IMR-90 (cell line): ENCODE measurements at regions not wholly inside any gene's neighbourhood (a gene's known extent, or its start where the extent isn't known, plus 50 kb on each side); places are given as distances from the start of the nearest gene placed in this dataset.

Source experiments
- ATAC-seq: fragments of 200-7000 bp; cut with Tn5 transposase; 2 replicates; pipeline ENCODE4 v1.9.1; 2020; ENCODE audit warnings: low read depth, mild to moderate bottlenecking, moderate library complexity
- BruUV-seq: library from RNA; stranded (reverse); fragments of 400-500 nt; replicated peaks from 2 replicates; lab custom pipeline; 2021; lab: Mats Ljungman, UMichigan
- CTCF ChIA-PET: fragments of 300-600 bp; formaldehyde crosslinking; extraction: SDS; loops from one replicate; lab custom pipeline; 2021; ENCODE audit warnings: antibody characterized with exemption; lab: Yijun Ruan, JAX
- POLR2A ChIA-PET: fragments of 300-600 bp; sonication (Branson Sonifier 250); formaldehyde crosslinking; loops from one replicate; lab custom pipeline; 2022; ENCODE audit warnings: antibody characterized with exemption; ENCODE audit not compliant: unreplicated experiment; lab: Charles Lee
- DNase-seq: peaks from one replicate; pipeline ENCODE4 v3.0.0; 2013
- H2AFZ ChIP-seq: replicated peaks from 2 replicates; pipeline ENCODE3; 2013; ENCODE audit warnings: low read length, mild to moderate bottlenecking; ENCODE audit not compliant: poor library complexity
- H2AK5ac ChIP-seq: 2 replicates; pipeline ENCODE4 v1.6.1; 2013; ENCODE audit warnings: low read depth, low read length, inconsistent platforms
- H2AK9ac ChIP-seq: replicated peaks from 2 replicates; pipeline ENCODE3; 2013; ENCODE audit warnings: mild to moderate bottlenecking, low read depth, low read length, moderate library complexity; ENCODE audit not compliant: poor library complexity
- H2BK120ac ChIP-seq: 2 replicates; pipeline ENCODE4 v1.6.1; 2013; ENCODE audit warnings: low read depth, low read length, inconsistent platforms
- H2BK15ac ChIP-seq: 3 replicates; pipeline ENCODE4 v1.6.1; 2013; ENCODE audit warnings: low read depth, low read length, inconsistent platforms
- H2BK20ac ChIP-seq: 2 replicates; pipeline ENCODE4 v1.6.1; 2013; ENCODE audit warnings: low read depth, mild to moderate bottlenecking, inconsistent platforms, low read length, moderate library complexity
- H2BK5ac ChIP-seq: 2 replicates; pipeline ENCODE4 v1.6.1; 2013; ENCODE audit warnings: mild to moderate bottlenecking, low read depth, low read length, inconsistent platforms; ENCODE audit not compliant: poor library complexity, severe bottlenecking
- H3K14ac ChIP-seq: replicated peaks from 2 replicates; pipeline ENCODE4 v1.6.1; 2013; ENCODE audit warnings: low read depth, low read length, inconsistent platforms
- H3K18ac ChIP-seq: 2 replicates; pipeline ENCODE4 v1.6.1; 2013; ENCODE audit warnings: low read depth, low read length, control low read depth
- H3K23ac ChIP-seq: 2 replicates; pipeline ENCODE4 v1.6.1; 2013; ENCODE audit warnings: low read depth, low read length, inconsistent platforms
- H3K27ac ChIP-seq: 2 replicates; pipeline ENCODE4 v1.5.1; 2013; ENCODE audit warnings: mild to moderate bottlenecking, control low read depth, low read length; ENCODE audit not compliant: insufficient read depth
- H3K27me3 ChIP-seq: 2 replicates; pipeline ENCODE4 v1.6.1; 2013; ENCODE audit warnings: low read length; ENCODE audit not compliant: control insufficient read depth, insufficient read depth
- H3K36me3 ChIP-seq: 2 replicates; pipeline ENCODE4 v1.6.1; 2013; ENCODE audit warnings: low read length, mixed read lengths; ENCODE audit not compliant: control insufficient read depth, insufficient read depth
- H3K4ac ChIP-seq: 2 replicates; pipeline ENCODE4 v1.6.1; 2013; ENCODE audit warnings: low read depth, low read length, inconsistent platforms
- H3K4me1 ChIP-seq: 2 replicates; pipeline ENCODE4 v1.6.1; 2013; ENCODE audit warnings: low read length, mixed read lengths; ENCODE audit not compliant: control insufficient read depth, insufficient read depth
- H3K4me2 ChIP-seq: 2 replicates; pipeline ENCODE4 v1.6.1; 2013; ENCODE audit warnings: low read depth, mild to moderate bottlenecking, control low read depth, low read length, moderate library complexity
- H3K4me3 ChIP-seq: 2 replicates; pipeline ENCODE4 v1.5.1; 2013; ENCODE audit warnings: low read depth, mild to moderate bottlenecking, control low read depth, low read length, moderate library complexity; ENCODE audit not compliant: insufficient read depth
- H3K56ac ChIP-seq: 2 replicates; pipeline ENCODE4 v1.6.1; 2013; ENCODE audit warnings: low read length, inconsistent platforms; ENCODE audit not compliant: insufficient read depth; ENCODE audit errors: extremely low read depth
- H3K79me1 ChIP-seq, 2 experiments: 2 replicates each; pipeline ENCODE4 v1.6.1; 2013; ENCODE audit warnings: low read length in 2 of 2, inconsistent platforms in 1 of 2, low read depth in 1 of 2
- H3K9ac ChIP-seq: 2 replicates; pipeline ENCODE4 v1.6.1; 2013; ENCODE audit warnings: low read depth, low read length, control low read depth
- H3K9me1 ChIP-seq: 2 replicates; pipeline ENCODE4 v1.6.1; 2013; ENCODE audit warnings: low read length, inconsistent platforms; ENCODE audit not compliant: insufficient read depth
- H3K9me3 ChIP-seq: 2 replicates; pipeline ENCODE4 v1.6.1; 2013; ENCODE audit warnings: low read length; ENCODE audit not compliant: control insufficient read depth, insufficient read depth
- H4K20me1 ChIP-seq: 2 replicates; pipeline ENCODE4 v1.6.1; 2013; ENCODE audit warnings: low read length, inconsistent platforms; ENCODE audit not compliant: insufficient read depth
- H4K5ac ChIP-seq: 2 replicates; pipeline ENCODE4 v1.6.1; 2013; ENCODE audit warnings: mild to moderate bottlenecking, low read depth, low read length, control low read depth
- H4K8ac ChIP-seq, 2 experiments: 2 replicates each; pipeline ENCODE4 v1.6.1; 2013; ENCODE audit warnings: low read depth in 2 of 2, low read length in 2 of 2, control low read depth in 1 of 2, inconsistent platforms in 1 of 2
- H4K91ac ChIP-seq: 2 replicates; pipeline ENCODE4 v1.6.1; 2013; ENCODE audit warnings: low read depth, low read length, inconsistent platforms; ENCODE audit not compliant: insufficient read depth
- BHLHE40 ChIP-seq: fragments of 150-350 bp; IDR thresholded peaks from 2 replicates; pipeline ENCODE4 v1.6.1; 2016; ENCODE audit warnings: mild to moderate bottlenecking, low read depth, low read length
- CHD1 ChIP-seq: IDR thresholded peaks from 2 replicates; pipeline ENCODE4 v1.6.1; 2012; ENCODE audit warnings: low read depth, low read length, improper control_type of control experiment
- FOS ChIP-seq: fragments of 150-350 bp; IDR thresholded peaks from 2 replicates; pipeline ENCODE4 v1.6.1; 2016; ENCODE audit warnings: low read depth, low read length
- MAFK ChIP-seq: IDR thresholded peaks from 2 replicates; pipeline ENCODE4 v1.6.1; 2012; ENCODE audit warnings: low read depth, low read length, improper control_type of control experiment
- MAZ ChIP-seq: IDR thresholded peaks from 2 replicates; pipeline ENCODE4 v1.6.1; 2012; ENCODE audit warnings: low read depth, mild to moderate bottlenecking, low read length, improper control_type of control experiment, moderate library complexity, borderline replicate concordance
- POLR2A ChIP-seq: IDR thresholded peaks from 2 replicates; pipeline ENCODE4 v1.6.1; 2012; ENCODE audit warnings: mild to moderate bottlenecking, low read depth, low read length
- RAD21 ChIP-seq: IDR thresholded peaks from 2 replicates; pipeline ENCODE4 v1.6.1; 2012; ENCODE audit warnings: low read length, improper control_type of control experiment
- RFX5 ChIP-seq: IDR thresholded peaks from 2 replicates; pipeline ENCODE4 v1.8.0; 2012; ENCODE audit warnings: low read depth, mild to moderate bottlenecking, low read length, moderate library complexity
- SMC3 ChIP-seq: fragments of 150-350 bp; IDR thresholded peaks from 2 replicates; pipeline ENCODE4 v1.6.1; 2016; ENCODE audit warnings: low read depth, mild to moderate bottlenecking, antibody characterized with exemption, low read length, moderate library complexity
- WGBS, 2 experiments: methylation state at CpG; one replicate each; pipeline versions ENCODE4 v1.1.5 to v1.1.7; 2013; ENCODE audit warnings: missing lambda C conversion rate in 2 of 2; ENCODE audit not compliant: insufficient read length in 1 of 2; ENCODE audit errors: extremely low coverage in 2 of 2; 5-methylcytosine and 5-hydroxymethylcytosine counted together
- dilution Hi-C: fragments of 300-500 bp; cut with HindIII; formaldehyde crosslinking; loops from one replicate; pipeline ENCODE4 v1.14.3; 2018; ENCODE audit warnings: low sequenced_read_pairs; ENCODE audit not compliant: unreplicated experiment
- in situ Hi-C: fragments of 300-500 bp; cut with MboI; formaldehyde crosslinking; loops from 3 replicates; pipeline ENCODE4 v1.14.3; 2019; ENCODE audit warnings: low sequenced_read_pairs, inconsistent platforms, mixed read lengths
- intact Hi-C: fragments of 100-400 bp; cut with micrococcal nuclease; formaldehyde crosslinking; loops from 2 replicates; pipeline ENCODE4 v1.10.0; 2022

- H3K9me1 ChIP-seq = no peaks in the 10 kb centered on the region
- H2BK15ac ChIP-seq = no peak overlapping the region
- POLR2A ChIA-PET = no interaction called here
- TF ChIP-seq RAD21 = no peak
- no peak for TF ChIP-seq CHD1
- no peak for TF ChIP-seq RFX5
- no peak for TF ChIP-seq MAZ
- TF ChIP-seq MAFK = no peak
- TF ChIP-seq POLR2A = no peak
- no peak for TF ChIP-seq FOS
- TF ChIP-seq SMC3 = no peak
- no peak for TF ChIP-seq BHLHE40
- no peak overlapping the region for H3K56ac ChIP-seq
- no peak overlapping the region for H4K91ac ChIP-seq
- H3K4me2 ChIP-seq = no peak overlapping the region
- H3K4me3 ChIP-seq = no peak overlapping the region
- H2BK5ac ChIP-seq = no peak overlapping the region
- WGBS, 2 experiments = no CpG with 5 or more reads among the region's 7 CpGs
- peaks cover 2% of the 10 kb centered on the region; the same call in 1 of the 2 replicates for H3K9me3 ChIP-seq
- no peaks in the 10 kb centered on the region for H4K20me1 ChIP-seq
- H3K27me3 ChIP-seq = peaks cover 2% of the 10 kb centered on the region; the same call in 1 of the 2 replicates
- no peak overlapping the region for H4K5ac ChIP-seq
- intact Hi-C loops = loop anchor here (10.0 kb wide), 1 partner anchor 1735 kb away; no protein-coding TSS in a partner anchor
- H4K8ac ChIP-seq = no peak overlapping the region
- in situ Hi-C loops = no loop called here
- H2AFZ ChIP-seq = no peak overlapping the region
- H3K18ac ChIP-seq = no peak overlapping the region
- no TSS peak for BruUV-seq
- H2AK9ac ChIP-seq = no peak overlapping the region
- no peaks in the 10 kb centered on the region; the same call in 1 of the 2 replicates for H3K4me1 ChIP-seq
- dilution Hi-C loops = no loop called here
- H3K4ac ChIP-seq = no peak overlapping the region
- peak; percentile 24; the same call in 1 of the 2 replicates for ATAC-seq
- no peak overlapping the region for H2BK120ac ChIP-seq
- H3K36me3 ChIP-seq = no peaks in the 10 kb centered on the region
- no peak overlapping the region for H2AK5ac ChIP-seq
- CTCF ChIA-PET = no interaction called here
- H3K79me1 ChIP-seq = no peaks in the 10 kb centered on the region
- DNase-seq = no peak
- no peak overlapping the region for H3K27ac ChIP-seq
- H3K14ac ChIP-seq = no peak overlapping the region
- no peak overlapping the region for H2BK20ac ChIP-seq
- no peak overlapping the region for H3K23ac ChIP-seq
- H3K9ac ChIP-seq = no peak overlapping the region
Measured at GRCh38 chr10:118939211-118940007, 90.1 kb upstream of the NANOS1 start.
